Cerebellar nuclear complex (tissue), 1 donor: ENCODE measurements at regions not wholly inside any gene's neighbourhood (a gene's known extent, or its start where the extent isn't known, plus 50 kb on each side); places are given as distances from the start of the nearest gene placed in this dataset.
A peak's percentile ranks its signal among the peaks of the same experiment; 100 is the strongest.

ENCODE experiments used
- DNase-seq, 2 experiments: peaks; one replicate each; lab custom pipeline; 2025; lab: John Stamatoyannopoulos, UW

DNA sequence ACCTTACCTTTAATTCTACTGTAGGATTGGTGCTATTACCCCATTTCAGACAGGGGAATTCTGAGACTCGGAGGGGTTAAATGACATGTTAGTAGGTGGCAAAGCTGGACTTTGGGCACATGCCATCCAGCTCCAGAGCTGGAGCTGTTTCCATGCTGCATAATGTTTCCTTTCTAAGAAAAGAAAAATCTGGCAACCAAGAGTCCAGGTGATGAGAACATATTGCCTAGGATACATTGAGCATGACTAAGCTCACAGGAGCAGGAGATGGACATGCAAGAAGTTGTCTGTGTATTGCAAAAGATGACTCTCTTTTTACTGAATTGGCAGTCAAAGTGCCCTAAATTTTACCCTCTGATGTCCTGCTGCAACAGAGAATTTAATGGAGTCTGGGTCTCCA lies 150.8 kb upstream of the SYT13 start:
- DNase-seq = peak in 1 of 2 experiments; percentile 40

DNA sequence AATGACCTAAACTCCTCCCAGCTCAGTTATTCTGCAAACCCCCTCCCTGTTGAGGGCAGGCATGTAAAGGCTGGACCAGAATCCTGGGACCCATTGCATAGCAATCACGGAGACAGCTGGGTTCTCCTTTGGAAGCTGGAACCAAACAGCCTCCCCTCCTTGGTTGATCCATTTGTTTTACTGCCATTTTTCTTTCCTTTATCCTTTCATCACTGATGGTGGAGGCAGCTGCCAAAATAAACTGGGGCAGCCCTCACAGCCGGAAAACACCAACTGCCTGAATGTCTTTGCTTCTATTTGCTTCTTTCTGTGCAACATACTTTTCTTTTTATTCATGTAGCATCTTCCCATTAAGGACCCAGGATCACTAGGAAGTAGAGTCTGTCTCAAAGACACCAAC lies 150.0 kb upstream of the SYT13 start:
- DNase-seq = peak in 1 of 2 experiments; percentile 41

DNA sequence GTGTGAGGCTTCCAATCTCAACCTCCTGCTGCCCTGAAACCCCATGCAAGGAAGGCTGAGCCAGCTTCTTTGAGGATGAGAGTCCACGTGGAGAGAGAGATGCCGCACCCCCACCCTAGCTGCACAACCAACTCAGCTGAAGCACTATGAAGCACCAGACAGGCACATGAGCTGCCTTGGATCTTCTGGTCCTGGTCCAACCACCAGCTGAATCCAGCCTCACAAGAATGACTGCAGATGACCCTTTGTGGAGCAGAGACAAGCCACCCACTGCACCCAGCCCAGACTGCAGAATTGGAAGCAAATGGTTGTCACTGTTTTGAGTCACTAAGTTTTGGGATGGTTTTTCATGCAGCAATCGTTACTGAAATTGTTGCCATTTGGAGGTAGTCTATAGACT lies 149.6 kb upstream of the SYT13 start:
- no peak for DNase-seq

DNA sequence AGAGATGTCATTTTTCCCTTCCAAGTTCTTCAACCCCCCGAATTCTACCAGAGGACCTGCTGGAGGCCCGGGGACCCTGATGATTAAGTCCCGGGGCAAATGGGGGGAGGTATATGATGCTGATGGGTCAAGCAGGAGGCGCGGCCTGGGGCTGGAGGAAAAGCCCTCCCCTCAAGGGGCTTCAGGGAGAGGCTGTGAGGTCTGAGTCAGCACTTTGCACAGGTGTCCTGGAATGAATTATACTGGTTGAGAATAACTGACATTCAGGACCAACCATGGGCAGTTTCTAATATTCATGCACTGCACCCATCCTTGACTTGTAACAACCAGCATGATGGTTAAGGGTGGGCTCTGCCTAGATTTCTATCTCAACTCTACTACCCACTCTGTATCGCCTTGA lies 146.8 kb upstream of the SYT13 start:
- DNase-seq = no peak

DNA sequence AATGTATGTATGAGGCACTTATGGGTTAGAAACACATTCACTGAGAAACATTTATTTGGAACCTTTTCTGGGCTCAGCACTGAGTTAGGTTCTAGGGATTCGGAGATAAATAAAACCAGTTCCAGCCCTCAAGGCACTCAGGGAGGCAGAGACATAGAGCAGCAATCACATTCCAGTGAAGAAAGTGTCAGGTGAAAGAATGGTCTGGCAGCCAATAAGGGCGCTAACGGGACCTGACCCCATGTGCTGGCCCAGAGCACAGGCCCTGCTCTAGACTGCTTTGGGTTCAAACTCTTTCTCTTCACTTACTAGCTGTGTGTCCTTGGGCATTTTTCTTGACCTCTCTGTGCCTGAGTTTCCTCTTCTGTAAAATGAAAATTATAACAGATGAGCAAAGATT lies 146.0 kb upstream of the SYT13 start:
- no peak for DNase-seq

DNA sequence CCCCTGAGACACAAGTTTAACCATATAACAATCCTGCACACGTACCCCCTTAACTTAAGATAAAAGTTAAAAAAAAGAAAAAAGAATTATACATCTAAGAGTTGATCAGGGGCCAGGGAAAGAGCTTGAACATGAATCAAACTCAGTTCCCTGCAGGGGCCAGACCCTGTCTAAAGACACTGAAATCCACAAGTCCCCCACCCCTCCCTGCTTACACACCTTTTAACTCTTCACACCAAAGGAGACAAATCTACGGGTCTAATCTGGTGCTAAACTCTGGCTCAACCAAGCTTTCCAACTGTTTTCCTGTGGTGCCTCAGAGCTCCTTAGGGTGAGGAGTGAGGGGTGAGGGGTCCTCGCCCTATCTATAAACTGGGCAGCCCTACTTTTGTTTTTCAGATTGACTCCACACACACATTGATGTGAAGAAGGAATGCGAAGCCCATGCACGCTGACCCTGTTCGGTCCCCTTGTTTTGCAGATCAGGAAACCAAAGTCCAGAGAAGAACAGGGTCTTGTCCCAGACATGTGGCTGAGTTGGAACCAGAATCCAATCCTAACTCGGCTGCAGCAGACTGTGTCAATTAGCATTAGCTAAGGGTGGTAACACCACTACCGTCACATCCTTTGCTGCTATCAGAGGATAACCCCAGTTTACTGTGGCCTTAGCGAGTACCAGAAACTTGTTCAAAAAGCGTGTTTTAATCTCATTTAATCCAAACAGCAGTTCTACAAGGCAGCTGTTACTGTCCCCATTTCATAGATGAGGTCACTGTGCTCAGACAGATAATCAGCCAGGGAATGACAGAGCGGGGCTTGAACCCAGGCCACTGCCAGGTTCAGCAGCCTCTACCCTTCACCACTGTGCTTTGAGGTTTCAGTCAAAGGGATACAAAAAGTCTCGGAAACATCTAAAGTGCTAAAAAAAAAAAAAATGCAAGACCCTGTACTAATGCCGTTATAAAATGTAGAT lies 145.2 kb upstream of the SYT13 start:
- no peak for DNase-seq

DNA sequence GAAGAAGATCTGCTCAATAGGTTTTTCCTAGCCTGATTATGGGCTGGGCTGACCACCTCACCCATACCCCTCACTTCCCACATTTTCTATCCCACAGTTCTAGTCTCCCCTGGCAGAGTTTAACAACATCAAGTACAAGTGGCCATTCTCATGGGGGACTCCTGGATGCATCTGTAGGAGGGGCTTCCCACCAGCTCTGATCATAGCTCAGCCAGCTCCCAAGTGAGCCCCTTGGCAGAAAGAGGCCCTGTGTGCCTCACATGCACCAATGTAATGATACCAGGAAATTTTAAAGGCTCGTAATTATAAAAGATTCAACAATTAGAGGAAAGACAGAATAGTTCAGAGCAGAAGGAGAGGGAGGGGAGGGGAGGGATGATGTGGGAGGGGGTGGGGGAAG lies 144.2 kb upstream of the SYT13 start:
- DNase-seq = no peak

DNA sequence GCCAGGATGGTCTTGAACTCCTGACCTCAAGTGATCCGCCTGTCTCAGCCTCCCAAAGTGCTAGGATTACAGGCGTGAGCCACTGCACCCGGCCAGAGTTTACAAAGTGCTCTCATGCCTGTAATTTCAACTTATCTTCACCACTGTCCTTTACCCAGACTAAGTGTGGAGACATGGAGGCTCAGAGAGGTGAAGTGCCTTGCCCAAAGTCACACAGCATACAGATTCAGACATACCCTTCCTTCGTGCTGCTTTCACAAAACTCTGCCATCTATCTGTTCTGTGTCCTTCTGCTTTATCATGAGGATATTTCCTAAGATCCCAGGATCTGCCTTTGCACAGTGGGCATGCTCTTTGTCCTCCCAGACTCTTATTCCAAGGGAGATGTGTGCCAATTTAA lies 143.6 kb upstream of the SYT13 start:
- DNase-seq = no peak

DNA sequence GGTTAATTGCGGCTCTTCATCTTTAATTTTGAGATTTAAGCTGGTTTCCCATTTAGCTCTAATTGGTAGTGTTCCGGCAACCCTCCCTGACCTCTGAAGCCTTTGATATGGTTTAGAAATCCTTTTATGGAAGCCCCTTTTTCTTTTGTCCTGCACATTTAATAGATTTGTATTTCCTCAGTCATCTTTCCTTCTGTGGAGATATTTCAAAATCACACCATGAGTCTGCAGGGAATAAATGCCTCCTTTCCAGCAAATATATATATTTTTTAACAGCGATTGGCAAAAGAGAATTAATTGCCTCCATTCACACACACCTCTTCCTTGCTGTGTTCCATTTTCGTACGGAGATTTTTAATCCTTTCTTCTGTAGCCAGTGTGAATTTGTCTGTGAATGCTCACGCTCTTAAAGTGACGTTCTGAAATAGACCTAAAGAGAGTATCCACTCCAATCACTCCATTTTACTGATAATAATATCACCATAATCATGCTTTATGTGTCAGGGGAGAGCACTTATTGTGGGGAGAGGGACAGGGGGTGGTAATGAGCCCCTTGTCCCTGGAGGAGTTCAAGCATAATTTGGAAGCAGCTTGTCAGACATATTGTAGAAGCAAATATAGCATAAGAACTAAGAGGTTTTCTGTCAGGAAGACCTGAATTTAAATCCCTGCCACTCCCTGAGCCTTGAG lies 142.5 kb upstream of the SYT13 start:
- no peak for DNase-seq

DNA sequence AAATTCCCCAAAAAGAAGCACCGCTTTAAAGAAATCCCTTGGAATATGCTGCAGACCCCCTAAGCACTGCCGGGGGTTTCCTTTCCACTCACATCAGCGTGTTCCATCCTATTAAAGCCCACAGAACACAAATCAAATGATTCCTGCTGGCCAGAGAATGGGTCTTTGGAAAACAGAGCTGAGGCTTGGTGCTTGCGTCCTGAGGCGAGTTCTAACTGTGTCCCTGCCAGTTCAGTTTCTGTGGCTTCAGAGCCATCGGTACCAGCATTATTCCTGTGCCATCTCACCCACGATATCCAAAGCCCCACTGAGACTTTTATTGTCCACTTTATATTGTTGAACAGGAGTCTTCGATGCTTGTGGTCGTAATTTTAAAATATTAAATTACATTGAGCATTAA lies 142.0 kb upstream of the SYT13 start:
- no peak for DNase-seq

DNA sequence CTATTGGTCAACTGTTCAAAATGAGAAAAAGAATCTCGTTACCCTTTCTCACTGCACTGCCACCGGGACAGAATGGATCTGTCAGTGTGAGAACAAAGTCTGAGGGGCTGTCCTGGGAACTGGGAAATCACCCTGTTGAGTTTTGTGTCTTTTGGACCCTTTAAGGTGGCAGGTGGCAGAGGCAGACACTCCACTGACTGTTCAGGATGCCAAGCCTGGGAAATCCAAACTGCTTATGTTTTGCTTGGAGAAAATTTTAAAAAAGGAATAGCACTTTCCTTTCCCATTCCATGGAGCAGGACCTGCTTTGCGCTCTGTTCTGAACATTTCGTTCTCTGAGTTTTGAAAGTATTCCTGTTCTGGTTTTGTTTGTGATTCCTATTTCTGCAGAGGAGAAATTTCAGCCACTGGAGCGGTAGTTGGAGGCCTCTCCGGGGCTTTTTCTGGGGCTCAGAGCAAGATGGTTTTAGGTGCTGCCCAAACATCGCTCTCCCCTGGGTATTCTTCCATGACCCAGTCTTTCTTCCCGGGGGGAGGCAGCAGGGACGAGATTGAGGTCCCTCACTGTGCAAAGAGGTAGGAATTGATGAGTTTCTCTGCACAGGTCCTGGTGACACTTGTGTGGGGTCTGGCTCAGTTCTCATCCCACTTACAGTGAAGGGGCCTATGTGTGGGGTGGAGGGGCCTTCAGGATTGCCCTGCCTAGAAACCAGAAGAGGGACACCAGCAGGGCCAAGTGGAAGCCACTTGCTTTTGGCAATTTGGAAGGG lies 138.5 kb upstream of the SYT13 start:
- no peak for DNase-seq

DNA sequence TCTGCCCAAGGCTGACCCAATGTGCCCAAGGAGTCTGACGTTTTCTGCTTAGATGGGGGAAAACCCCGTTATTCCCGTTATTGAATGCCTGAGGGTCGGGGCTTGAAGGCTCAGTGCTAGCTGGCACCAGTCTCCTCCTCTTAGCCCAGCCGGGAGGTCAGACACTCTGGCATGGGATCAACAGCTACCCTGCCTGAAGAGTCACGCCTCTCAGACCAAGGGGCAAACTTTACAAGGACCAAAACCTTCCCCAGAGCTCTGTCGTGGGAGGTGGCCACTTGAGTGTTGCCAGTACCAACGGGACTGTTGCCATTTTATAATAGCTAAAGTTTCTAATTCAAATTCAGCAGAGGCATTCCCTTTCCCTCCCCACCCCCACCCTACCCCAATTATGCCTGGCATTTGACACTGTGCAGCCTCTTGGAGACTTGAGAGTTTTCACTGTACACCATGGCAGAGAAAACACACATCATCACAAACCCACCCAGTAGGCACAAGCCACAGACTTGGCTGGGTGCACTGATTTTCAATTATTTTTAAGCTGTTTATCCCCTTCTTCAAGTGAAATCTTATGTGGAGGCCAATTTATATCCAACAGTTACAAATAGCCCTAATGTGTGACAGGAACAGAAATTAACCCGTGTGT lies 137.5 kb upstream of the SYT13 start:
- no peak for DNase-seq

DNA sequence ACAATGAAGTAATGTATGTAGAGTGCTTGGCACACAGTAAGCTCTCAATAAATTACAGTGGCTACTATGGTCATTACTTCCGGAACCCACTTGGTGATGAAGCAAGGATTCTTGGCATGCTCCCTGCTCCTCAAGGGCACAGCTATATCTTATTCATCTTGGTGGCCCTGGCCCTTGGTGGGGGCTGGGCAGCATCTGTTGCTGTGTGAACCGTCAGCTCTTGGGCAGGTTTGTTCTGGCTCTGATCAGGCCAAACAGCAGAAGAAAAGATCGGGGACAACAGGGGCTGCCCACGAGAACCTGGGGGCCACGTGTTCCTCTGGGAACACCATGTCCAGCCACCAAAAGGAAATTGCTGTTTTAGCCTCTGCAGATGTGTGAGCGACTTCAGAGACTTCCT lies 136.9 kb upstream of the SYT13 start:
- DNase-seq = no peak

DNA sequence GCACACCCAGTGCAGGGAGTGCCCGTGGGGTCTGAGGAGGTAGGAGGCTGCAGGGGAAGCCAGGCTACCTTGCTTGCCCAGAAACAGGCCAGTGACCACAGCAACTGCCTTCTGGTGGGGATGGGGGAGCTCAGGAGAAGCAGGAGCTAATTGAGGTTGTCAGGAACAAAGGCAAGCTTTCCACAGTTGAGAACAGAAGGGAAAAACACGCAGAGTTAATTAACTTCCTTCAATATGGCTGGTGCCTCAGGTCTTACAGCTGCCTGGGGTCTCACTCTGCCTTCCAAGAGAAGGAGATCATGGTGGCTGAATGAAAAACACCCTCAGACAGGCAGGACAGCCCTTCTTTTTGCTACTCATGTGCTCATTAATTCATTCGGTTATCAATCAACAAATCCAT lies 127.9 kb upstream of the SYT13 start:
- no peak for DNase-seq

DNA sequence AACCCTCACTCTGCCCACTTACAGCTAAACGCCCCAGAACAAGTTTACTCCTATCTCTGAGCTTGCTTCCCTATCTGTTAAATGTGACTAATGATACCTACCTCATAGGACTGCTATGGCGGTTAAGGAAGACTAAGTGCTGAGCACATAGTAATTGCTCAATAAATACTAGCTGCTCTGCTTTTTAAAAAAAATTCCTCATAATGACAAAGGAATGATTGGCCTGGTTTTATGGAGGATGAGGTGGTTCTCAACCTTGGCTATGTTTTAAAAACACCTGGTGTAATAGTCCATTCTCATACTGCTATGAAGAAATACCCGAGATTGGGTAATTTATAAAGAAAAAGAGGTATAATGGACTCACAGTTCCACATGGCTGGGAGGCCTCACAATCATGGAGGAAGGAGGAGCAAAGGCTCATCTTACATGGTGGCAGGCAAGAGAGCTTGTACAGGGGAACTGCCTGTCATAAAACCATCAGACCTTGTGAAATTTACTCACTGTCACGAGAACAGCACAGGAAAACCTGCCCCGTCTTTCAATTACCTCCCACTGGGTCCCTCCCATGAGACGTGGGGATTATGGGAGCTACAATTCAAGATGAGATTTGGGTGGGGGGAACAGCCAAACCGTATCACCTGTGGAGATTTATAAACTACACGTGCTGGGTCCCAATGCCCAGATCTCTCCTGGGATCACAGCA lies 127.2 kb upstream of the SYT13 start:
- no peak for DNase-seq

DNA sequence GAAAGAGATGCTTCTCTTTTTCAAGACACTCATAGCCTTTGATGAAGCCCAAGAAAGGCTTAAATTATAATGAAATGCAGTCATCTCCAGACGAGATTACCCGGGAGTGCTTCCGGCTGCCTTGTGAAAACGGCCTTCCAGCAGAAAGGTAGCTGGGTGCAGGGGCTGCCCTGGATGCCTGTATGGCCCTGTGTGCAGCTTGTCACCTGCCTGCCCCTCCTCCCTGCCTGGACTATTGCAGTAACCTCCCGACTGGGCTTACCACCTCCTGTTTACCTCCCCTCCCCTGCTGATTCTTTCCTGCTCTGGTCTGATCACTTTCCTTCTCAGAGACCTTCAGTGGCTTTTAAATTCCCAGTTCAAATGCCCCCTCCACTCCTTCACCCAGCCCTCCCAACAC lies 126.4 kb upstream of the SYT13 start:
- DNase-seq = no peak

DNA sequence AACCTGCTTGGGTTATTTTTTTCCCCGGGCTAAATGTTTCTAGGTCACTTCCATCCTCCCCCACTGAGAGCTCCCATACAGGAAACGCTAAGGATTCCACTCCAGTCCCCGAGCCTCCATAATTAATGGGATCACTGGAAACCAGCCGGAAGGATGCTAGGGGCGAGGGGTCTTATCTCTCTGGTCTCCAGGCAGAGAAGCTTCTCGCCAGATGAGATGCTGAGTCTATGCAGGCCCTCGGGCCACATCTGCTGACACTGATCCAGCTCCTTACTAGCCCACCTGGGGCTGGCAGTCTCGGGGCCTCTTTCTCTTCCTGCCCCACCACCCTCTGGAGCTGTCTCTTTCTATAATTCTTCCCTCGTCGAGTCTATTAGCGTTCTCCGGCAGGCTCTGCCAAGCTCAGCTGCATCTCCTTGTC lies 125.9 kb upstream of the SYT13 start:
- DNase-seq = no peak

DNA sequence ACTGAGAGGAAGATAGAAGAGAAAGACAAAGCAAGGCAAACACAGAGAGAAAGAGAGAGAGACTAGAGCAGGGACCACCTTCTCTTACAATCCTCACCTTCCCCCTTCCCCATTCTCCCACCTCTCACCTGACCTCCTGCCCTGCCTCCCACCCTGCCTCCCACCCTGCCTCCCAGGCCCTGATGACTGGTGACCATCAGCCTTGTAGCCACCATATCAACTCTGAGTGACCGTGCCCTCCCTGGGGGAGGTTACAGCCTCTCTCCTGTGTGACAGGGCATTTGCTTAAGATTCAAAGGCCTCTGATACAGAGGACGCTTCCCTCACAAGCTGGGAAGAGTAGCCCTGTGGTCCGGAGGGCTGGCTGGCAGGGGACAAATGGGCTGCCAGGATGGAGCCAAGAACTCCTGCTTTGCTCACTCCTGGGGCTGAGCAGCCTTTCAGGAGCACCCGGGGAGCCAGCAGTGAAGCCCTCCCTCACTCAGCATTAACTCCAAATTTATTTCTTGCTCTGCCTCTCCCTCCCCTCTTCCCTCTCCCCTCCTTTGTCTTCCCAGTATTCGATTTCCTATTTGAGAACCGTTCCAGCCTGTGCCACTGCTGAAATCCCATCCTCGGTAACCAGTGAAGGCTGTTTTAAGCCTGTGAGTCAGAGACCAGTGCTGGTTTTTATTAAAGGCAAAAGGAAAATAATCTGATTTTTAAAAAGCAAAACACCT lies 125.2 kb upstream of the SYT13 start:
- no peak for DNase-seq

DNA sequence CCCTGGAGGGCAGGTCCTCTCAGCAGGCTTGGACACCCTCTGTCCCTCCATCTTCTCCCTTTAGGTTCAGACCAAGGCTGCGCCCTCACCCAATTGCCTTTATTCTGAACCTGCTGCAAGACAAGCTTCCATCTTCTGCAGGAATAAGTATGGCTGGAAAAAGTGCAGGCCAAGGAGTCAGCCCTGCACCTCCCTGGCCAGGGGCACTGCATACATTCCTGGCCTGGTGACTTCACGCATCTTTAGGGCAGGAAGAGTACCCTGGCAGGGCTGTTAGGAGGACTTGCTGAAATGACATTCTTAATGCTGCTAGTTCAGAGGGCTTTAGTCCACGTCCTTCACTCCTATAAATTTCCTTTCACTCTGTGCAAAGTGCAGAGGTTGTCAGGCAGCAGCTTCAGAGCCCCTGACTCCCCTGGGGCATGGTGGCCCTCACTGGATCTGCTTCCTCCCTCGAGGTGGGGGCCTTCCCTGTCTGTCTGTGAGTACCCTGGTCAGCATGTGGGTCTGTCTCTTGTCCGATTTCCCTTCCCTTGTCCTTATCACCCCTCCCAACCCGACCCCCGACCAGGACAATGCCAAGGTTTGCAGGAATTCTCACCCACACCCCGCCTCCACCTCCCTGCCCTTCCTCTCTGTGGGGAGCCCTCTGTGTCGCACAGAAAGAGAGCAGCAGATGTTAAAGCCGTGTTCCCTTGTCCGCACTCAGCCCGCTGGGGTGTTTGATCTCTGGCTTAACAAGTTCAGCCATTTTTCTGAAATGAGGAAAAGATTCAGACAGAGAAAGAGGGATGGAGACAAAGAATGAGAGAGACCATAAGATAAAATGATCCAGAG lies 124.5 kb upstream of the SYT13 start:
- DNase-seq = no peak

DNA sequence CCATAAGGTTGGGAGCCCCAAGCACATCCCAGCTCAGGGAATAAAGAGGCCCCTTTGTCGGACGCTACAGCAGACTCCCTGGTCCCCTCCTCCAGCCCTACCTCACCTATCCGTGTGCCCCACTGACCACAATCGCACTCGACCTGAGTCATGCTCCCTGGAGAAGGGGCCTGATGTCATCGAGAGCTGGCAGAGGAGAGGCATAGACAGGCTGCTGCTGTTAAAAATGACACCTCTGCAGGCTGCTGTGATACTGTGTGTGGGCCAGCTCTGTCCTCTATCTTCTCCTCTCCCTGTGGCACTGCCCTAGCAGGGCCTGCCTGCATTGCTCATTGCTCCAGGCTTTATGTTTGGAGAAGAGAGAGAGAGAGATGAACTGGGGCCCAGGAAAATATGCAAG lies 123.4 kb upstream of the SYT13 start:
- DNase-seq = no peak
